Fibroblast of the aortic adventitia (primary cell): ENCODE measurements at regions not wholly inside any gene's neighbourhood (a gene's known extent, or its start where the extent isn't known, plus 50 kb on each side); places are given as distances from the start of the nearest gene placed in this dataset.

Experiments used
- DNase-seq: peaks from one replicate; pipeline ENCODE4 v3.0.0-alpha.2; 2010; ENCODE audit warnings: low read depth
- H3K4me3 ChIP-seq: 2 replicates; pipeline ENCODE4 v1.5.1; 2011; ENCODE audit warnings: low read depth, mild to moderate bottlenecking, control low read depth, low read length, moderate library complexity
- TF ChIP-seq, protein P1 (sequence below): IDR thresholded peaks from 2 replicates; pipeline ENCODE4 v1.5.1; 2011; ENCODE audit warnings: mild to moderate bottlenecking, low read length, control low read depth, inconsistent platforms; ENCODE audit not compliant: insufficient read depth

GRCh38 chr22:47238690-47239473 is 476.4 kb downstream of the TBC1D22A start:
- TF ChIP-seq, protein P1, sequence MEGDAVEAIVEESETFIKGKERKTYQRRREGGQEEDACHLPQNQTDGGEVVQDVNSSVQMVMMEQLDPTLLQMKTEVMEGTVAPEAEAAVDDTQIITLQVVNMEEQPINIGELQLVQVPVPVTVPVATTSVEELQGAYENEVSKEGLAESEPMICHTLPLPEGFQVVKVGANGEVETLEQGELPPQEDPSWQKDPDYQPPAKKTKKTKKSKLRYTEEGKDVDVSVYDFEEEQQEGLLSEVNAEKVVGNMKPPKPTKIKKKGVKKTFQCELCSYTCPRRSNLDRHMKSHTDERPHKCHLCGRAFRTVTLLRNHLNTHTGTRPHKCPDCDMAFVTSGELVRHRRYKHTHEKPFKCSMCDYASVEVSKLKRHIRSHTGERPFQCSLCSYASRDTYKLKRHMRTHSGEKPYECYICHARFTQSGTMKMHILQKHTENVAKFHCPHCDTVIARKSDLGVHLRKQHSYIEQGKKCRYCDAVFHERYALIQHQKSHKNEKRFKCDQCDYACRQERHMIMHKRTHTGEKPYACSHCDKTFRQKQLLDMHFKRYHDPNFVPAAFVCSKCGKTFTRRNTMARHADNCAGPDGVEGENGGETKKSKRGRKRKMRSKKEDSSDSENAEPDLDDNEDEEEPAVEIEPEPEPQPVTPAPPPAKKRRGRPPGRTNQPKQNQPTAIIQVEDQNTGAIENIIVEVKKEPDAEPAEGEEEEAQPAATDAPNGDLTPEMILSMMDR, result no peak
- H3K4me3 ChIP-seq, result no peak overlapping the region
- no peak for DNase-seq

DNA sequence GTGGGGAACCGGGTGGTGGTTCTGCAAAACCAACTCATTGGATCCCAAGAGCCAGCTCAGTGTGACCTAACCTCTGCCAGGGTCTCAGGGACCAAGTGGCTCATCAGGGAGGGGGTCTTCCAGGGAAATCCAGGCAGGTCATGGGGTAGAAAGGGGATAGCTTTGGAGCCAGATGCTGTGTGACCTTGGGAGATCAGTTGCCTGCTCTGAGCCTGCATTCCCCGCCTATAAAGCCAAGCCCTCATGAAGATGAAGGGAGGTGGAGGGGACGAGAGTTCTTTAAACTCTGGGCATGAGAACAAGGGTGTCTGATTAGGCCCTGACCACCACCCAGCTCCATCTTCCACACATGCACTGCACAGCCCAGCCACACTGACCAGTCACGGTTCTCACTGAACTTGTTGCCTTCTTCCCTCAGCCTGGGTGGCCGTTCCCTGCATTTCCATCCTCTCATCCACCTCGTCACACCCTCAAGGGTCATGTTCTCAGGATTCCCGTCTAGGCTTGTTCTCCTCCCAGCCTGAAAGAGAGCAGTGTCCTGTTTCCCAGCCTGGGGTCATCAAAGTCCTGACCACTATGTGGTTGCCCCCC is 475.5 kb downstream of the TBC1D22A start:
- TF ChIP-seq, protein P1, result no peak
- DNase-seq, result no peak
- H3K4me3 ChIP-seq, result no peak overlapping the region

DNA sequence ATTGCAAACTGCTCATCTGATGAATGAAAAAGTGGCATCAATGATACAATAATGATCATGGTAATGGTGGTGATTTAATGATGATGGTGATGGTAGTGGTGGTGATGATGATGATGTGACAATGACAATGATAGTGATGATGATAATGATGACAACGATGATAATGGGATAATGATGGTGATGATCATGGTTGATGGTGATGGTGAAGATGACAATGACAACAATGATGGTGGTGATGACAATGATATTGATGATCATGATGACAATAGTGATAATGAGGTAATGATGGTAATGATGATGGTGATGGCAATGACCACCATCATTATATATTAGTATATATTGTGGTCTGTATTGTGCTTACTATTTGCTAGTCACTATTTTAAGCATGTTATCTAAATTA is 474.3 kb downstream of the TBC1D22A start:
- TF ChIP-seq, protein P1, result no peak
- DNase-seq, result no peak
- no peak overlapping the region for H3K4me3 ChIP-seq

- TF ChIP-seq, protein P1, result no peak
- no peak for DNase-seq
- no peak overlapping the region for H3K4me3 ChIP-seq
Measured at GRCh38 chr22:47236161-47236560, 473.7 kb downstream of the TBC1D22A start.

DNA sequence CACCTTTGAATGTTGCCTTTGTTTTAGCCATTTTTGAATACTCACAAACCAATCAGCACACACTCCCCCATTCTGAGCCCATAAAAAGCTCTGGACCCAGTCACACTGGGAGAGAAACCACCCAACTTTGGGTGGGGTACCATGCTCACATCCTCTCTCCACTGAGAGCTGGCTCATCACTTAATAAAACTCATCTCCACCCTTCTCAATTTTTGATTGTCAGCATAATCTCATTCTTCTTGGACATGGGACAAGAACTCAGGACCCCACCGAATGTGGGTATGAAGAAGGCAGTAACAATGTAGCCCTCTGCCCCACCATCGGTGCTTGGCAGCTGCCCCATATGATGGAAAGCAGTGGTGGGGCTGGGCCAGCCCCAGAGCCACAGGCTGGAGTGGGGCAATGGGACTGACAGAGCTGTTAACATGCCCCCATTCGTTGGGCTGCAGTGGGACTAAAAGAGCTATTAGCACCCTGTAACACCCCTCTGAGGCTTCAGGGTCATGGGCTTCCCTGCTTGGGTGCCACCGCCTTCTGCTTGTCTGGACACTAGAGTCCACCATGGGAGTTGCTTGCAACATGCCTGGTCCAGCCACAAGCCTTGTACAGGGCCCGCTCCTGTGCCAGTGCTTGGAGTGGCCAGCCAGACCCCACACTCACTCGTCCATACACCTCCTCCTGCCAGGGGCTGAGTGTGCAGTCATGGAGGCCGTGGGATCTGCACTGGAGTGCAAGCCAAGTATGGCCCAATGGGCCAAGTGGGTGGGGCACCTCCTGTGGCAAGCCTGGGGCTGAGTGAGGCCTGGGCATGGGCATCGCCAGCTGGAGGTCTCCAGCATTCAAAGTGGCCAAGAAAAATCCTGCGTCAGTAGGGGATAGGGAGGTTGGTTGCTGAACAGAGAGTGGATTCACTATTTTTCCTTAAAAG is 471.1 kb downstream of the TBC1D22A start:
- H3K4me3 ChIP-seq, result no peak overlapping the region
- TF ChIP-seq, protein P1, result no peak
- DNase-seq, result no peak

DNA sequence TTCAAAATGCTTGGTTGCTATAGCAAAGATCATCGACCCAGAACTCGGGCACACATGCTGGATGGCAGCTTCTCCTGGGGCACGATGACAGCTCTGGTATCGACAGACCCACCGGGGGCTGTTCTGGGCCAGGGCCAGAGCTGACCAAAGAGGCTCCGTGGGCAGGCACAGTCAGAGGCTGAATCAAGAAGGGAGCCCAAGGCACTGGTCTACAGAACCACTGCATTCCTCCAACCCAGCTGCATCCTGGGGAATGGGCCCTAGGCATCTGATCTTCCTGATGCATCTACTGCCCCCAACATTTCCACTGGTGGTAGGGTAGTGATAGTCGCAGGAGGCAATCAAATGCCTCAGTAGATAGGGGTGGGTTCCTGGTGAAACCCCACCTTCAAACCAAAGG is 470.3 kb downstream of the TBC1D22A start:
- DNase-seq, result no peak
- TF ChIP-seq, protein P1, result no peak
- no peak overlapping the region for H3K4me3 ChIP-seq
